HCT116 (cell line): ENCODE measurements at regions not wholly inside any gene's neighbourhood (a gene's known extent, or its start where the extent isn't known, plus 50 kb on each side); places are given as distances from the start of the nearest gene placed in this dataset.

Experiments used
- CTCF ChIP-seq, 3 experiments: fragments of 200-600 bp in 1 of 3; sonication (generic) in 1 of 3; IDR thresholded peaks in 2 of 3; conservative IDR thresholded peaks in 1 of 3; 2 replicates each; pipeline ENCODE4 v1.5.1; 2012 to 2017; ENCODE audit warnings: low read depth in 2 of 3, low read length in 2 of 3, antibody characterized with exemption in 1 of 3, borderline replicate concordance in 1 of 3, control low read depth in 1 of 3, mild to moderate bottlenecking in 1 of 3, mixed read lengths in 1 of 3, mixed run types in 1 of 3, moderate library complexity in 1 of 3; ENCODE audit not compliant: insufficient read depth in 1 of 3
- EZH2 ChIP-seq: fragments of 200-600 bp; sonication (generic); IDR thresholded peaks from 2 replicates; pipeline ENCODE4 v1.6.1; 2017; ENCODE audit warnings: antibody characterized with exemption, mixed run types
- EZH2phosphoT487 ChIP-seq: fragments of 200-600 bp; IDR thresholded peaks from 2 replicates; pipeline ENCODE4 v1.6.1; 2018; ENCODE audit warnings: antibody characterized with exemption, borderline replicate concordance
- MAX ChIP-seq: IDR thresholded peaks from 2 replicates; pipeline ENCODE4 v1.6.1; 2012
- POLR2A ChIP-seq: IDR thresholded peaks from 2 replicates; pipeline ENCODE4 v1.7.0; 2011; ENCODE audit warnings: borderline replicate concordance; ENCODE audit not compliant: insufficient read depth, insufficient read length; ENCODE audit errors: extremely low read depth
- POLR2AphosphoS5 ChIP-seq: IDR thresholded peaks from 2 replicates; pipeline ENCODE4 v1.6.1; 2011; ENCODE audit warnings: mild to moderate bottlenecking, low read depth, low read length, moderate library complexity
- RAD21 ChIP-seq: IDR thresholded peaks from 2 replicates; pipeline ENCODE4 v1.6.1; 2012; ENCODE audit warnings: low read depth, mild to moderate bottlenecking
- SP1 ChIP-seq: IDR thresholded peaks from 2 replicates; pipeline ENCODE4 v1.6.1; 2012; ENCODE audit warnings: low read depth
- TCF7L2 ChIP-seq: IDR thresholded peaks from 2 replicates; pipeline ENCODE4 v1.7.0; 2011; ENCODE audit warnings: borderline replicate concordance, inconsistent platforms; ENCODE audit not compliant: insufficient read depth, insufficient read length; ENCODE audit errors: extremely low read depth
- ZFX ChIP-seq: fragments of 450-650 bp; IDR thresholded peaks from 2 replicates; pipeline ENCODE4 v1.6.1; 2017
- ZNF274 ChIP-seq: fragments of 200-500 bp; sonication (Bioruptor generic); IDR thresholded peaks from 2 replicates; pipeline ENCODE4 v1.6.1; 2014; ENCODE audit warnings: mild to moderate bottlenecking, low read depth, low read length, inconsistent platforms

GRCh38 chr2:67124531-67124930 lies 272.6 kb upstream of the ETAA1 start:
- TF ChIP-seq SP1 (no peak), ZFX (no peak), CTCF (IDR thresholded peaks at IDR 0.05 in 2 of 3, conservative IDR thresholded peaks at IDR 0.05 in 1 of 3; ENCODE audit: borderline replicate concordance in 1 of 3, insufficient read depth in 1 of 3, low read depth in 2 of 3, low read length in 2 of 3) (no peak), EZH2phosphoT487 (no peak), POLR2AphosphoS5 (no peak), EZH2 (no peak), MAX (no peak), POLR2A (no peak), ZNF274 (no peak), TCF7L2 (no peak), RAD21 (no peak)
